ENCODE measurements at regions not wholly inside any gene's neighbourhood (a gene's known extent, or its start where the extent isn't known, plus 50 kb on each side); places are given as distances from the start of the nearest gene placed in this dataset.
"Not testable (repeated sequence)": the region's sequence is repeated elsewhere in the genome, so short reads cannot be mapped to it uniquely, and the experiment has no call there.

- no peak for DNase-seq
Observed at GRCh38 chr12:58673021-58673420, 247.3 kb downstream of the LRIG3 start.

GRCh38 chr12:58677833-58678232 is 242.5 kb downstream of the LRIG3 start:
- DNase-seq, result not testable (repeated sequence)

GRCh38 chr12:58678753-58679152 is 241.6 kb downstream of the LRIG3 start:
- no peak for DNase-seq

GRCh38 chr12:58681730-58682129 is 238.6 kb downstream of the LRIG3 start:
- DNase-seq, result no peak

GRCh38 chr12:58695263-58695662 is 225.0 kb downstream of the LRIG3 start:
- DNase-seq, result no peak

- DNase-seq, result no peak
Observed at GRCh38 chr12:58701536-58701935, 218.8 kb downstream of the LRIG3 start.

GRCh38 chr12:58703866-58704265 is 216.4 kb downstream of the LRIG3 start:
- DNase-seq, result no peak

GRCh38 chr12:58704770-58705169 is 215.5 kb downstream of the LRIG3 start:
- not testable (repeated sequence) for DNase-seq

- no peak for DNase-seq
Observed at GRCh38 chr12:58710901-58711300, 209.4 kb downstream of the LRIG3 start.

- DNase-seq, result no peak
Observed at GRCh38 chr12:58711974-58712373, 208.3 kb downstream of the LRIG3 start.

GRCh38 chr12:58712976-58713375 is 207.3 kb downstream of the LRIG3 start:
- no peak for DNase-seq

- DNase-seq, result no peak
Observed at GRCh38 chr12:58719161-58719560, 201.1 kb downstream of the LRIG3 start.

- no peak for DNase-seq
Observed at GRCh38 chr12:58720421-58720820, 199.9 kb downstream of the LRIG3 start.

- no peak for DNase-seq
Observed at GRCh38 chr12:58725400-58726105, 194.8 kb downstream of the LRIG3 start.

- DNase-seq, result no peak
Observed at GRCh38 chr12:58727521-58727920, 192.8 kb downstream of the LRIG3 start.

GRCh38 chr12:58728397-58728796 is 191.9 kb downstream of the LRIG3 start:
- DNase-seq, result no peak

- DNase-seq, result no peak
Observed at GRCh38 chr12:58731096-58731495, 189.2 kb downstream of the LRIG3 start.

- no peak for DNase-seq
Observed at GRCh38 chr12:58732894-58733293, 187.4 kb downstream of the LRIG3 start.

- no peak for DNase-seq
Observed at GRCh38 chr12:58741226-58741625, 179.1 kb downstream of the LRIG3 start.

- no peak for DNase-seq
Observed at GRCh38 chr12:58745348-58746125, 174.8 kb downstream of the LRIG3 start.

GRCh38 chr12:58747533-58747932 is 172.8 kb downstream of the LRIG3 start:
- no peak for DNase-seq

- DNase-seq, result no peak
Observed at GRCh38 chr12:58750484-58750883, 169.8 kb downstream of the LRIG3 start.

GRCh38 chr12:58757422-58757821 is 162.9 kb downstream of the LRIG3 start:
- DNase-seq, result no peak

- DNase-seq, result not testable (repeated sequence)
Observed at GRCh38 chr12:58759745-58760144, 160.6 kb downstream of the LRIG3 start.
